HFF-Myc (cell line): ENCODE measurements at regions not wholly inside any gene's neighbourhood (a gene's known extent, or its start where the extent isn't known, plus 50 kb on each side); places are given as distances from the start of the nearest gene placed in this dataset.

ENCODE experiments used
- DNase-seq: peaks from one replicate; pipeline ENCODE4 v3.0.0-alpha.2; 2011; ENCODE audit warnings: low read depth; ENCODE audit errors: extremely low read depth
- H3K4me3 ChIP-seq: replicated peaks from 2 replicates; pipeline ENCODE4 v1.5.1; 2011; ENCODE audit warnings: low read depth, mild to moderate bottlenecking, control low read depth, low read length
- CTCF ChIP-seq: IDR thresholded peaks from 2 replicates; pipeline ENCODE4 v1.5.1; 2012; ENCODE audit warnings: mild to moderate bottlenecking, low read depth, low read length, control low read depth; ENCODE audit errors: missing control alignments

GRCh38 chr13:66207610-66208009 lies 1022.5 kb downstream of the PCDH9 start:
- TF ChIP-seq CTCF = no peak
- no peak for DNase-seq
- no peak overlapping the region for H3K4me3 ChIP-seq

DNA sequence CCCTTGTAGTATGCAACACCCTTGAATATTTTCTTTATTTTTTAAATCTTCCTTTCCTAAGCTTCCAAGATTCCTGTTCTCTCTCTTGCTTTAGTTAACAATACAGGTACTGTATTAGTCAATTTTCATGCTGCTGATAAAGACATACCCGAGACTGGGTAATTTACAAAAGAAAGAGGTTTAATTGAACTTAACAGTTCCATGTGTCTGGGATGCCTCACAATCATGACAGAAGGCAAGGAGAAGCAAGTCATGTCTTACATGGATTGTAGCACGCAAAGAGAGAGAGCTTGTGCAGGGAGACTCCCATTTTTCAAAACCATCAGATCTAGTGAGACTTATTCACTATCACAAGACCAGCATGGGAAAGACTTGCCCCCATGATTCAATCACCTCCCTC lies 1024.3 kb downstream of the PCDH9 start:
- no peak for DNase-seq
- no peak for TF ChIP-seq CTCF
- no peak overlapping the region for H3K4me3 ChIP-seq

- TF ChIP-seq CTCF = no peak
- DNase-seq = no peak
- H3K4me3 ChIP-seq = no peak overlapping the region
Measured at GRCh38 chr13:66200555-66200954, 1029.6 kb downstream of the PCDH9 start.

GRCh38 chr13:66195238-66195637 lies 1034.9 kb downstream of the PCDH9 start:
- H3K4me3 ChIP-seq = no peak overlapping the region
- no peak for DNase-seq
- TF ChIP-seq CTCF = no peak

DNA sequence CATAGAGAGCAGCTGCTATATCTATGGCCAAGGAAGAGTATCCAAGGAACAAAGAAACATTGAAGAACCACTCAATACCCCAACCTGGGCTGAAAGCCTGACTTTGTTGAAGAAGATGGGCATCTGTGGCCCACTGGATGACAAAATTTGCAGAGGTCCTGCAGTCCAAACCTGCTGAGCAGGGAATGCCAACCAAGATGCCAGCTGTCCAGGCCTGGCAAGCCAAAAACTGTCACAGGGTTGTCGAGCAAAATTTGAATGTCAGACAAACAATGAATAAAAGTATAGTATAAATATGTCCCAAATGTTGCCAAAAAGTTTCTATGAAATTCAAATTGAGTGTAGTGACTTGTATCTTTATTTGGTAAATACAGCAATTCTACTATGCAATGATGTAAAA lies 1040.2 kb downstream of the PCDH9 start:
- no peak for DNase-seq
- TF ChIP-seq CTCF = no peak
- H3K4me3 ChIP-seq = no peak overlapping the region

DNA sequence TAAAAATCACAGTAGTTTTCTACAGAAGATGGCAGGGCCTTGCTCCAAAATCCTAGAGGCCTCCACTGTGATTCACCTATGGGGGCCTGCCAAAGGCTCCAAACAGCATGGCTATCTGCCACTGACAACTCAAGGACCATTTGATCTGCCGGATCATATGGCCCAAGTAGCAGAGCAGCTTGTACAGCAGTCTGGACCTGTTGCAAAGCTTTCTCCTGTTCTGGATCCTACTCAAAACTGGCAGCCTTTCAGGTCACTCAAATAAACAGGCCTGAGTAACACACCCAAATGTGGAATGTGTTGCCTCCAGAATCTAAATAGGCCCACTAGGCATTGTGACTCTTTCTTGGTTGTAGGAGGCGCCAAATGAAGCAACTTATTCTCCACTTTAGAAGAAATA lies 1049.3 kb downstream of the PCDH9 start:
- DNase-seq = no peak
- H3K4me3 ChIP-seq = no peak overlapping the region
- TF ChIP-seq CTCF = no peak

DNA sequence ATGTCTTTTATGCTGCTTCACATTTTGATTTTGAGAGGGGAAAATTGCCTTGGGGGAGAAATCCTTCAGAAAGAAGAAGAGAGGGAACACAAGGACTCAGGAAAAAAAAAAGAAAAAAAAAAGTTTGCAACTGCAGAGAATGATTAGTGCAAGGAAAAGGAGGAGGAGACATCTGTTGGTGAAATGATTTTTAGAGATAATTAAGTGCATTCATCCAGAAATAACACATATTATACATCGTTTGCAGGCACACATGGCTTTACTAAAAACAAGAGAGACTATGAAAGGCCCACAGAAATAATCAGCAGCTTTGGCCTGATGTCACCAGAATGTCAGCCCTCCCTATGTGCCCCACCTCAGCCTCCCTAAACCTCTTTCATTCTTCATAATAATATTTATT lies 1058.2 kb downstream of the PCDH9 start:
- no peak for TF ChIP-seq CTCF
- no peak for DNase-seq
- H3K4me3 ChIP-seq = no peak overlapping the region
